ENCODE measurements at regions not wholly inside any gene's neighbourhood (a gene's known extent, or its start where the extent isn't known, plus 50 kb on each side); places are given as distances from the start of the nearest gene placed in this dataset.

DNA sequence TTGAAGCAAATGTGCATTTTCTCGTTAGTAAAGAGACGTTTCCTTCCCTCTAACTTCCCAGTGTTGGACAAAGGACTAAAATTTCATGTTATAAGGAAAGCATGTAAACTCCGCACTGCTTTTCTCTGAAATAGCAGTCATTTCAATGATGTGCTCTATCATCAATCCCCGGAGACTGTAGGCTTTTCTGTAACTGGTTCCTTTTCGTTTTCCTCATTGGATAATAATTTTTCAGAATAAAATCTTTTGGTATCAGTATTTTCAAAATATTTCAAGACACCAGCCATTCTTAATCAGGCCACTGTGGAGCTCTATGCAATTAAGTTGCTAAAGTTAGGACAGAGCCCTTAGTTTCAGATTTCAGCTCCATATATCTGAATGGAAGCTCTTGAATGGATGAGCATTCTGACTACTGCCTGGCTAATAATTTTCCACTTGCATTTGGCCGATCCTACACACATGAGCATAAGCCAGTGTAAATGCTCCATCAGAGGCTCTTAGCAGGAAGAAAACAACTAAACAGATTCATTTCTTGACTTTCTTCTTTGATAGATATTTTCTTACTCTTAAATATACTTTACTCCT is 157.7 kb downstream of the CHIC2 start:
- no TSS peak for BruUV-seq (replicated peaks)
- no peak overlapping the region for H3K9ac ChIP-seq (ENCODE audit: low read length)
- no peak overlapping the region for H3K4me3 ChIP-seq (replicated peaks in 1 of 2; ENCODE audit: low read depth in 1 of 2, low read length in 2 of 2)
- intact Hi-C loops (cut with micrococcal nuclease): loop anchor here (5.0 kb wide), 2 partner anchors 709 to 889 kb away; no protein-coding TSS in a partner anchor
- no peak for DNase-seq (ENCODE audit: low read depth, low spot score)
- ChIA-PET RAD21 (ENCODE audit: low non-redundant PET in 1 of 2, low total read pairs in 2 of 2, uncharacterized antibody in 2 of 2, unreplicated experiment in 2 of 2) (interaction anchor here in 1 of 2 experiments (1.4 kb wide), 1 partner anchor 327 kb away, joined by 4 read pairs; no protein-coding TSS in a partner anchor), POLR2A (no interaction called here), CTCF (interaction anchor here (1.0 to 4.6 kb wide), 3 partner anchors 20 to 326 kb away, joined by 3 to 34 read pairs (median 4); no protein-coding TSS in a partner anchor)
- no peaks in the 10 kb centered on the region for H4K20me1 ChIP-seq (ENCODE audit: insufficient read depth)
- H3K27me3 ChIP-seq (ENCODE audit: insufficient read depth, low read length): peaks cover 11% of the 10 kb centered on the region; the same call in 1 of the 2 replicates
- no peak overlapping the region for H3K4me2 ChIP-seq (ENCODE audit: low read length)
- peaks cover 2 to 7% of the 10 kb centered on the region in 2 experiments; a peak in 3 of 4 replicates for H3K4me1 ChIP-seq (ENCODE audit: control insufficient read depth in 1 of 2, insufficient read depth in 2 of 2, low read length in 2 of 2)
- ATAC-seq: no peak
- H3K36me3 ChIP-seq (ENCODE audit: control insufficient read depth in 1 of 2, insufficient read depth in 2 of 2, low read length in 2 of 2): no peaks in the 10 kb centered on the region
- TF ChIP-seq, protein P1, sequence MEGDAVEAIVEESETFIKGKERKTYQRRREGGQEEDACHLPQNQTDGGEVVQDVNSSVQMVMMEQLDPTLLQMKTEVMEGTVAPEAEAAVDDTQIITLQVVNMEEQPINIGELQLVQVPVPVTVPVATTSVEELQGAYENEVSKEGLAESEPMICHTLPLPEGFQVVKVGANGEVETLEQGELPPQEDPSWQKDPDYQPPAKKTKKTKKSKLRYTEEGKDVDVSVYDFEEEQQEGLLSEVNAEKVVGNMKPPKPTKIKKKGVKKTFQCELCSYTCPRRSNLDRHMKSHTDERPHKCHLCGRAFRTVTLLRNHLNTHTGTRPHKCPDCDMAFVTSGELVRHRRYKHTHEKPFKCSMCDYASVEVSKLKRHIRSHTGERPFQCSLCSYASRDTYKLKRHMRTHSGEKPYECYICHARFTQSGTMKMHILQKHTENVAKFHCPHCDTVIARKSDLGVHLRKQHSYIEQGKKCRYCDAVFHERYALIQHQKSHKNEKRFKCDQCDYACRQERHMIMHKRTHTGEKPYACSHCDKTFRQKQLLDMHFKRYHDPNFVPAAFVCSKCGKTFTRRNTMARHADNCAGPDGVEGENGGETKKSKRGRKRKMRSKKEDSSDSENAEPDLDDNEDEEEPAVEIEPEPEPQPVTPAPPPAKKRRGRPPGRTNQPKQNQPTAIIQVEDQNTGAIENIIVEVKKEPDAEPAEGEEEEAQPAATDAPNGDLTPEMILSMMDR (IDR thresholded peaks at IDR 0.05 in 2 of 3, conservative IDR thresholded peaks at IDR 0.05 in 1 of 3; ENCODE audit: borderline replicate concordance in 1 of 3, insufficient read depth in 1 of 3, low read depth in 2 of 3, low read length in 2 of 3): no peak
- TF ChIP-seq EGR1 (IDR thresholded peaks at IDR 0.05; ENCODE audit: low read depth) (no peak), MAX (IDR thresholded peaks at IDR 0.05) (no peak), SIN3A (IDR thresholded peaks at IDR 0.05; ENCODE audit: low read depth) (no peak), JUND (IDR thresholded peaks at IDR 0.05) (no peak), SP1 (IDR thresholded peaks at IDR 0.05; ENCODE audit: low read depth) (no peak), YY1 (IDR thresholded peaks at IDR 0.05; ENCODE audit: extremely low read depth, insufficient replicate concordance, low read depth, low read length) (no peak), POLR2AphosphoS5 (IDR thresholded peaks at IDR 0.05; ENCODE audit: low read depth, low read length) (no peak), CEBPB (IDR thresholded peaks at IDR 0.05; ENCODE audit: low read depth) (no peak), ELF1 (IDR thresholded peaks at IDR 0.05; ENCODE audit: borderline replicate concordance, low read depth) (no peak), EZH2phosphoT487 (IDR thresholded peaks at IDR 0.05; ENCODE audit: borderline replicate concordance) (no peak), EZH2 (IDR thresholded peaks at IDR 0.05) (no peak)
- TF ChIP-seq, protein P2, sequence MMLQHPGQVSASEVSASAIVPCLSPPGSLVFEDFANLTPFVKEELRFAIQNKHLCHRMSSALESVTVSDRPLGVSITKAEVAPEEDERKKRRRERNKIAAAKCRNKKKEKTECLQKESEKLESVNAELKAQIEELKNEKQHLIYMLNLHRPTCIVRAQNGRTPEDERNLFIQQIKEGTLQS (IDR thresholded peaks at IDR 0.05): no peak
- H2AFZ ChIP-seq (ENCODE audit: low read depth, low read length, poor library complexity, severe bottlenecking): no peak overlapping the region
- no peaks in the 10 kb centered on the region for H3K79me2 ChIP-seq (ENCODE audit: insufficient read depth, low read length)
- no peak overlapping the region for H3K27ac ChIP-seq (ENCODE audit: low read depth, low read length)
- no peaks in the 10 kb centered on the region for H3K9me3 ChIP-seq (ENCODE audit: control insufficient read depth in 1 of 2, insufficient read depth in 1 of 2, low read depth in 1 of 2, low read length in 2 of 2)
- H3K9me2 ChIP-seq (ENCODE audit: insufficient read depth): no peaks in the 10 kb centered on the region

All from HCT116 (cell line).